ENCODE measurements at regions not wholly inside any gene's neighbourhood (a gene's known extent, or its start where the extent isn't known, plus 50 kb on each side); places are given as distances from the start of the nearest gene placed in this dataset.

GRCh38 chr6:168852376-168852884 lies 401.2 kb downstream of the THBS2 start:
- TF ChIP-seq CREB1 (IDR thresholded peaks at IDR 0.05; ENCODE audit: low read depth) (no peak), ZBTB7A (IDR thresholded peaks at IDR 0.05; ENCODE audit: low read depth) (no peak), TEAD4 (IDR thresholded peaks at IDR 0.05) (no peak), USF1 (IDR thresholded peaks at IDR 0.05) (no peak), TCF12 (IDR thresholded peaks at IDR 0.05; ENCODE audit: low read depth) (no peak), FOXM1 (IDR thresholded peaks at IDR 0.05; ENCODE audit: borderline replicate concordance, low read depth) (no peak), EGR1 (IDR thresholded peaks at IDR 0.05) (no peak), TAF1 (IDR thresholded peaks at IDR 0.05; ENCODE audit: low read depth) (no peak), RAD21 (IDR thresholded peaks at IDR 0.05; ENCODE audit: low read depth) (no peak), CEBPB (IDR thresholded peaks at IDR 0.05) (no peak), YY1 (IDR thresholded peaks at IDR 0.05; ENCODE audit: low read depth) (no peak), EP300 (IDR thresholded peaks at IDR 0.05; ENCODE audit: borderline replicate concordance) (no peak), MAX (IDR thresholded peaks at IDR 0.05) (no peak), NFIC (IDR thresholded peaks at IDR 0.05) (no peak)
- TF ChIP-seq, protein P1, sequence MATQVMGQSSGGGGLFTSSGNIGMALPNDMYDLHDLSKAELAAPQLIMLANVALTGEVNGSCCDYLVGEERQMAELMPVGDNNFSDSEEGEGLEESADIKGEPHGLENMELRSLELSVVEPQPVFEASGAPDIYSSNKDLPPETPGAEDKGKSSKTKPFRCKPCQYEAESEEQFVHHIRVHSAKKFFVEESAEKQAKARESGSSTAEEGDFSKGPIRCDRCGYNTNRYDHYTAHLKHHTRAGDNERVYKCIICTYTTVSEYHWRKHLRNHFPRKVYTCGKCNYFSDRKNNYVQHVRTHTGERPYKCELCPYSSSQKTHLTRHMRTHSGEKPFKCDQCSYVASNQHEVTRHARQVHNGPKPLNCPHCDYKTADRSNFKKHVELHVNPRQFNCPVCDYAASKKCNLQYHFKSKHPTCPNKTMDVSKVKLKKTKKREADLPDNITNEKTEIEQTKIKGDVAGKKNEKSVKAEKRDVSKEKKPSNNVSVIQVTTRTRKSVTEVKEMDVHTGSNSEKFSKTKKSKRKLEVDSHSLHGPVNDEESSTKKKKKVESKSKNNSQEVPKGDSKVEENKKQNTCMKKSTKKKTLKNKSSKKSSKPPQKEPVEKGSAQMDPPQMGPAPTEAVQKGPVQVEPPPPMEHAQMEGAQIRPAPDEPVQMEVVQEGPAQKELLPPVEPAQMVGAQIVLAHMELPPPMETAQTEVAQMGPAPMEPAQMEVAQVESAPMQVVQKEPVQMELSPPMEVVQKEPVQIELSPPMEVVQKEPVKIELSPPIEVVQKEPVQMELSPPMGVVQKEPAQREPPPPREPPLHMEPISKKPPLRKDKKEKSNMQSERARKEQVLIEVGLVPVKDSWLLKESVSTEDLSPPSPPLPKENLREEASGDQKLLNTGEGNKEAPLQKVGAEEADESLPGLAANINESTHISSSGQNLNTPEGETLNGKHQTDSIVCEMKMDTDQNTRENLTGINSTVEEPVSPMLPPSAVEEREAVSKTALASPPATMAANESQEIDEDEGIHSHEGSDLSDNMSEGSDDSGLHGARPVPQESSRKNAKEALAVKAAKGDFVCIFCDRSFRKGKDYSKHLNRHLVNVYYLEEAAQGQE (IDR thresholded peaks at IDR 0.05; ENCODE audit: low read depth): no peak

DNA sequence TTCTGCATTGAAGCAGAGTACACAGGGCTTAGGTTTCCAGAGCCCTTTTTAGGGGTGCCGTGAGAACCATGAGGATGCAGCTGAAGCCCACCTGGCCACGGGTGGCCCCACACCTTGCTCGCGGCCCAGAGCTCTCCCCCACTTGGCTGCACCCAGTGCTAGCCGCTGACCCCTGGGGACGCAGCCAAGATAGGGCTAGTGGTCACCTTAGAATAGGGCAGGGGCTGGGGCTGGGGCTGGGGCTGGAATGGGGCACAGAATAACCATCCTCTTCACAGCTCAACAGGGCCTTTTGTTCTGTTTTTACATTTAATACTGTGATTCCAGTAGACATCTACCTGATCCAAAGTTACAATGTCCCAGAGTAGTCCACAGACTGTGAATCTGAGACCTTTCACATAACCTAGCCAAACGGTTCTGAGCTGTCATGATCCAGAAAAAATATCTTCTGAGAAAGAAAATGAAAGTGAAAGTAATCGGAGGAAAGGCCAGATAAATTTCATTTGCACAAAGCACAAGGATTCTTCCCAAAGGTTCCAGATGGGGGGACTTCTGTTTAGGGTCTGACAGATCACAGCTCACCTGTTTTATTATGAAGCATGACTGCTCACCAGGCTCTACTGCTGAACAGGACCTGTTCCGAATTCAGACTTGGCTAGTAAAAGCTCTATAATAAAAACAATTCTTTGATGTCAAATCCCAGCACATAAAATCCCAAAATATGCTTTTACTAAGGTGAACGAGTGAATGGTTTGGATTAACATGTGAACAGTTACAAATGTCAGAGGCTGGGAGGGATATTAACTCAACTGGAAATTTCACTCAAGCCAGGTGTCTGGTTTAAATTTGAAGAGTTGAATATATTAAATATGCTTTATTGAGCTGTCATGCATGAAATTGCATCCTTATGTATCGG lies 401.9 kb downstream of the THBS2 start:
- TF ChIP-seq, protein P1 (IDR thresholded peaks at IDR 0.05; ENCODE audit: low read depth): no peak
- no peak for TF ChIP-seq NFIC (IDR thresholded peaks at IDR 0.05)
- no peak for TF ChIP-seq EGR1 (IDR thresholded peaks at IDR 0.05)
- no peak for TF ChIP-seq TAF1 (IDR thresholded peaks at IDR 0.05; ENCODE audit: low read depth)
- TF ChIP-seq TCF12 (IDR thresholded peaks at IDR 0.05; ENCODE audit: low read depth): no peak
- TF ChIP-seq MAX (IDR thresholded peaks at IDR 0.05): no peak
- no peak for TF ChIP-seq CREB1 (IDR thresholded peaks at IDR 0.05; ENCODE audit: low read depth)
- TF ChIP-seq ZBTB7A (IDR thresholded peaks at IDR 0.05; ENCODE audit: low read depth): no peak
- no peak for TF ChIP-seq YY1 (IDR thresholded peaks at IDR 0.05; ENCODE audit: low read depth)
- TF ChIP-seq CEBPB (IDR thresholded peaks at IDR 0.05): no peak
- TF ChIP-seq TEAD4 (IDR thresholded peaks at IDR 0.05): no peak
- no peak for TF ChIP-seq EP300 (IDR thresholded peaks at IDR 0.05; ENCODE audit: borderline replicate concordance)
- no peak for TF ChIP-seq RAD21 (IDR thresholded peaks at IDR 0.05; ENCODE audit: low read depth)
- TF ChIP-seq FOXM1 (IDR thresholded peaks at IDR 0.05; ENCODE audit: borderline replicate concordance, low read depth): no peak

GRCh38 chr6:168849459-168849858 lies 404.2 kb downstream of the THBS2 start:
- TF ChIP-seq RAD21 (IDR thresholded peaks at IDR 0.05; ENCODE audit: low read depth) (no peak), CREB1 (IDR thresholded peaks at IDR 0.05; ENCODE audit: low read depth) (no peak), YY1 (IDR thresholded peaks at IDR 0.05; ENCODE audit: low read depth) (no peak), TEAD4 (IDR thresholded peaks at IDR 0.05) (no peak), TCF12 (IDR thresholded peaks at IDR 0.05; ENCODE audit: low read depth) (no peak), EGR1 (IDR thresholded peaks at IDR 0.05) (no peak), FOXM1 (IDR thresholded peaks at IDR 0.05; ENCODE audit: borderline replicate concordance, low read depth) (no peak), ZBTB7A (IDR thresholded peaks at IDR 0.05; ENCODE audit: low read depth) (no peak), TAF1 (IDR thresholded peaks at IDR 0.05; ENCODE audit: low read depth) (no peak), USF1 (IDR thresholded peaks at IDR 0.05) (no peak)
- TF ChIP-seq, protein P1 (IDR thresholded peaks at IDR 0.05; ENCODE audit: low read depth): no peak
